Hepatic stellate cell (primary cell): ENCODE measurements at regions not wholly inside any gene's neighbourhood (a gene's known extent, or its start where the extent isn't known, plus 50 kb on each side); places are given as distances from the start of the nearest gene placed in this dataset.
A peak's percentile ranks its signal among the peaks of the same experiment; 100 is the strongest.
"Not testable (repeated sequence)": the region's sequence is repeated elsewhere in the genome, so short reads cannot be mapped to it uniquely, and the experiment has no call there.

ENCODE experiments used
- DNase-seq: peaks from one replicate; pipeline ENCODE4 v3.0.0; 2011; ENCODE audit warnings: low spot score

DNA sequence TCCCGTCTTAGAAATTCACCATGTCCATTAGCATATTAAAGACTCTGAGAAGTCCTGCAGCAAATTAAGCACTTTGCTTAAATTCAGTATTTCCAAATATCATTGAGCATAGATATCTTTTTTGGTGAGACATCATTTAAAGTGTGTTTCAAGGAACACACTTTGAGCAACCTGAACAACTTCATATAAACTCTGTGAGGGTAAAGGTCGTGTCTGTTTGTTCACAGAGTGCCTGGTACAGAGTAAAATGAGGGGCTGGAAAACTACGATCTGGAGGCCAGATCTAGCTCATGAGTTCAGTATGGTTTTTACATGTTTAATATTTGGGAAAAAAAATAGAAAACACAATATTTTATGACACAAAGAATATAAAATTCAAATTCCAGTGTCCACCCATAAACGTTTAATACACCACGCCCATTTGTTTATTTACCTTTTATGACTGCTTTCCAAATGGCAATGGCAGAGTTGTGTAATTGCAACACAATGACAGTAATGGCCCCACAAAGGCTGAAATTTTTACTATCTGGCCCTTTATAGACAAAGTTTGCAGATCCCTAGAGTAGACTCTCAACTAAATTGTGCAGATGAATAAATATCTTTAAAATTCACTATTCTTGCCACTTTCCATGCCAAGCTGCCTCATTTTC is 67.4 kb downstream of the SNTN start:
- no peak for DNase-seq

DNA sequence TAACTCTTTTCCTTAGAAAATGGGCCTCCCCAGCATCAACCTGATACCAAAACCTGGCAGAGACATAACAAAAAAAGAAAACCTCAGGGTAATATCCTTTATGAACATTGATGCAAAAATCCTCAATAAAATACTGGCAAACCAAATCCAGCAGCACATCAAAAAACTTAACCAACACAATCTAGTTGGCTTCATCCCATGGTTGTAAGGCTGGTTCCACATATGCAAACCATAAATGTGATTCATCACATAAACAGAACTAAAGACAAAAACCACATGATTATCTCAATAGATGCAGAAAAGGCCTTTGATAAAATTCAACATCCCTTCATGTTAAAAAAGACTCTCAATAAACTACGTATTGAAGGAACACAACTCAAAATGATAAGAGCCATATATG is 68.5 kb downstream of the SNTN start:
- DNase-seq, result not testable (repeated sequence)

GRCh38 chr3:63724987-63725386 is 72.5 kb downstream of the SNTN start:
- DNase-seq, result peak; percentile 70

DNA sequence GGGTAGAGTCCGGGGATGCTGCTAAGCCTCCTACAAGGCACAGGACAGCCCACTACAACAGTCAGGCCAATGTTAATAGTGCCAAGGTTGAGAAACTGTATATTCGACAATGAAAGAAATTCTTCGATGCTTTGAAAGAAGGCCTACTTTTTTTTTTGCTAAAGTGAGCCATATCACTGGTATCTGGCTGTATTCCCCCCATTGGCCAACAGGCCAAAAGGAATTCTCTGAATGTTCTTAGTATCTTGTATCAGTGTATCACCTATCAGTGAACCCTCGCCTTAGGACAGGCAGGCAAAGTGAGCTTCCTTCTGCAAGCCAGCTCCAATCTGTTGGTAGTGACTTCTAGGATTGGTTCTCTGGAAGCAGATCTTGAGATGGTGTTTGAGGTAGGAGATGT is 74.2 kb downstream of the SNTN start:
- no peak for DNase-seq

- DNase-seq, result no peak
Observed at GRCh38 chr3:63727233-63727632, 74.8 kb downstream of the SNTN start.

DNA sequence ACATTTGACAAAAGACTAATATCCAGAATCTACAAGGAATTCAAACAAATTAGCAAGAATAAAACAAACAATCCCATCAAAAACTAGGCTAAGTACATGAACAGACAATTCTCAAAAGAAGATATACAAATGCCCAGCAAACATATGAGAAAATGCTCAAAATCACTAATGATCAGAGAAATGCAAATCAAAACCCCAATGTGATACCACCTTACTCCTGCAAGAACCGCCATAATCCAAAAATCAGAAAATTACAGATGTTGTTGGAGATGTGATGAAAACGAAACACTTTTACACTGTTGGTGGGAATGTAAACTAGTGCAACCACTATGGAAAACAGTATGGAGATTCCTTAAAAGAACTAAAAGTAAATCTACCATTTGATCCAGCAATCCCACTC is 79.4 kb downstream of the SNTN start:
- no peak for DNase-seq

GRCh38 chr3:63733278-63733677 is 80.8 kb downstream of the SNTN start:
- DNase-seq, result not testable (repeated sequence)

DNA sequence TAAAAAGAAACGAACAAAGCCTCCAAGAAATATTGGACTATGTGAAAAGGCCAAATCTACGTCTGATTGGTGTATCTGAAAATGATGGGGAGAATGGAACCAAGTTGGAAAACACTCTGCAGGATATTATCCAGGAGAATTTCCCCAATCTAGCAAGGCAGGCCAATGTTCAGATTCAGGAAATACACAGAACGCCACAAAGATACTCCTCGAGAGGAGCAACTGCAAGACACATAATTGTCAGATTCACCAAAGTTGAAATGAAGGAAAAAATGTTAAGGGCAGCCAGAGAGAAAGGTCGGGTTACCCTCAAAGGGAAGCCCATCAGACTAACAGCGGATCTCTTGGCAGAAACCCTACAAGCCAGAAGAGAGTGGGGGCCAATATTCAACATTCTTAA is 82.2 kb downstream of the SNTN start:
- not testable (repeated sequence) for DNase-seq

DNA sequence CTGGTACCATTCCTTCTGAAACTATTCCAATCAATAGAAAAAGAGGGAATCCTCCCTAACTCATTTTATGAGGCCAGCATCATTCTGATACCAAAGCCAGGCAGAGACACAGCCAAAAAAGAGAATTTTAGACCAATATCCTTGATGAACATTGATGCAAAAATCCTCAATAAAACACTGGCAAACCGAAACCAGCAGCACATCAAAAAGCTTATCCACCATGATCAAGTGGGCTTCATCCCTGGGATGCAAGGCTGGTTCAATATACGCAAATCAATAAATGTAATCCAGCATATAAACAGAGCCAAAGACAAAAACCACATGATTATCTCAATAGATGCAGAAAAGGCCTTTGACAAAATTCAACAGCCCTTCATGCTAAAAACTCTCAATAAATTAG is 82.3 kb upstream of the C3orf49 start:
- not testable (repeated sequence) for DNase-seq

GRCh38 chr3:63738577-63738976 is 80.5 kb upstream of the C3orf49 start:
- not testable (repeated sequence) for DNase-seq

DNA sequence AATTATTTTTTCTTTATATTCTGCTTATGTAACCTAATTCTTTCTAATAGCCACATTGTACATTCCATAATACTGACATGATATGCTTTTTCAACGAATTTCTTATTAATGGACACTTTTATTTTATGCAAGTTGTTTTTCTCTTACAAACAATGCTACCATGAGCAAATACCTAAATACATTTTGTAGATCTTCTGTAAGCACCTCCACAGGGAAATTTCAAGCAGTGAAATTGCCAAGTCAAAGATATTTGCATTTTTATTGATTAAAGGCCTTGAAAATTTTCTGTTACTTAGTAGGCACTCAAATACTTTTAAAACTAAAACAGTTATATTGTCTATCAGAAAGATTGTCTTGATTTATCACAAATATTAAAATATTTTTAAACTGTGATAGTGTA is 79.6 kb upstream of the C3orf49 start:
- DNase-seq, result no peak

GRCh38 chr3:63740116-63740515 is 79.0 kb upstream of the C3orf49 start:
- DNase-seq, result no peak

GRCh38 chr3:63744693-63745092 is 74.4 kb upstream of the C3orf49 start:
- DNase-seq, result not testable (repeated sequence)

DNA sequence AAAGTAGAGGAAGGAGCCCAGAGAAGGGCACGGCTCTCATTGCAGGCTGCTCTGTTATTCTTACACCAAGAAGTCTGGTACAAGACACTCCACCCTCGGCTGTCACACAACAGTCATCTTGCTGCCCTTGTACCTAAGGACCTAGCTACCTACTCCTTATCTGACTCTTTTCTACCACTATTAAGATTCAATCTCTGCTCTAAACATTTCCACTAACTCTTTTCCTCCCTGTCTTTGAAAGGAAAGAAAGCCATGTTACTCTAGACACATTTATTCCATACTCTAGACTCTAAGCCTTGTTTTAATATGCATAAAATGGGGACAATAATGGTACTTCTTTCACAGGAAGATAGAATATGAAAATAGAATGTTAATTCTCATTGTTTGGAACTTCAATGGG is 73.3 kb upstream of the C3orf49 start:
- DNase-seq, result no peak

DNA sequence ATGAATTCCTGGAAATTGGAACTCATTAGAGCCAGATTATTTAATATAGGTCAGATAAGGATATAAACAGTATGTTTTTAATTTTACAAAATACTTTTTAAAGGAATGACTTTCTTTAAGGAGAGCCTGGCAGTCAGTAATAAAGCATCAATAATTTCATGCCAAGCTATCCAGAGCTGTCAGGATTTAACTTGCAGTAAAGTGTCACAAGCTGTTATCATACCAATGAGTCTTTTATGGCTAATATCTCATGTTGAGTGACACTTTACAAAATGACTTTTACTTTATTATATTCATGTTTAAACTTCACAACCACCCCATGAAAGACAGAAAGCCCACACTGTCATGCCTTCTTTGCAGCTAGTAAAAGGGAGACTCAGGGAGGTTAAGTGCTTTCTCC is 72.9 kb upstream of the C3orf49 start:
- no peak for DNase-seq

DNA sequence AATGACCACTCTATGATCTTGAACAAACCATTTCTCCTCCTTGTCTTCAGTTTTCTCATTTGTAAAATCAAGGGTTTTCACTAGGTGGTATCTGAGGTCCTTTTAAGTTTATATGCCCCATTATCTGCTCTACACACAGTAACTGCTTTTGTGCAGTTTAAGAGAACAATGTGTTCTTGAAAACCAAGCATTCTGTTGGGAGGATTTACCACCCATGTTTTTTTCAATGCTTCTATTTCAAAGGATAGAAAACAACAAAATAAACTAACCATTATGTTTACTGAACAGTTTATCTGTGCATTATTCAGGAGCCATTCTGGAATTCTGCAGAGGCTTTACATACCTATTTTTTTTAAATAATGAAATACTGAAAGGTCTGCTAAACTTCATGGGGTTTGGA is 67.6 kb upstream of the C3orf49 start:
- DNase-seq, result no peak

- no peak for DNase-seq
Observed at GRCh38 chr3:63753567-63753966, 65.5 kb upstream of the C3orf49 start.

- no peak for DNase-seq
Observed at GRCh38 chr3:63753995-63754394, 65.1 kb upstream of the C3orf49 start.

GRCh38 chr3:63762180-63762579 is 56.9 kb upstream of the C3orf49 start:
- DNase-seq, result no peak

- no peak for DNase-seq
Observed at GRCh38 chr3:63762934-63763550, 56.1 kb upstream of the C3orf49 start.

- DNase-seq, result no peak
Observed at GRCh38 chr3:63764511-63764910, 54.6 kb upstream of the C3orf49 start.

- no peak for DNase-seq
Observed at GRCh38 chr3:63766261-63766660, 52.8 kb upstream of the C3orf49 start.

GRCh38 chr3:63768386-63768785 is 50.7 kb upstream of the C3orf49 start:
- no peak for DNase-seq

DNA sequence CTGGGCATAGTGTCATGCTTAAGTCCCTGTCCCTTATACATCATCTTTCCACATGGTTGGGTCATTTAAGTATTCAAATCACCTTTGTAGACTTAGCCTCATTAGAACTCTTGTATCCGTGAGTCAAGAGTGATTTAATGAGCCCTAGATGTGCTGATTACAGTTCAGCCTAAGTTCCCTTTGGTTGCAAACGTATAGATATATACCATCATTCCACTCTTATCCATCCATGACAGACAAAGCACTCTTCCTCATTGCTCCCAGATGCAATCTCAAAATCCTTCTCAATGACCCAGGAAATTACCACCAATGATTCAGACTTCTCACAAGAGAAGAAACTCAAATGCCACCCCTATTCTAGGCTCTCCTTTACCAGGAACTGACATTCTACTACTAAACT is 50.2 kb upstream of the C3orf49 start:
- no peak for DNase-seq
